ENCODE measurements at regions not wholly inside any gene's neighbourhood (a gene's known extent, or its start where the extent isn't known, plus 50 kb on each side); places are given as distances from the start of the nearest gene placed in this dataset.

DNA sequence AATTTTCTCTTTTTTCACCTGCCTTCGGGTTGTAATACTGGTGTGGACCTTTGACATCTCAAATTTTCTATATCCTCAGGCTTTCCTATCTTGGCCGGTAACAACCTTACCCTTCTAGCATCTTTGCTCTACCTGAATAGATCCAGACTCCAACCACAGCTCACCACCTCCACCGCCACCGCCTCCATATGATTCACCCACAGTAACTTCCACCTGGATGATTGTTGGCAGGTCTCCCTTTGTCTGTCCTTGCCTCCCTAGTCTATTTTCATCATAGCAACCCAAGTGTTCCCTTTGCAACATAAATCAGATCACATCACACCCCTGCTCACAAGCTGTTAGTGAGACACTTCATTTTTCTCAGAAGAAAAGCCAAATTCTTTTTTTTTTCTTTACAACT is 525.8 kb upstream of the POU3F2 start:
- no peak for DNase-seq (ENCODE audit: low read depth, low spot score)

DNA sequence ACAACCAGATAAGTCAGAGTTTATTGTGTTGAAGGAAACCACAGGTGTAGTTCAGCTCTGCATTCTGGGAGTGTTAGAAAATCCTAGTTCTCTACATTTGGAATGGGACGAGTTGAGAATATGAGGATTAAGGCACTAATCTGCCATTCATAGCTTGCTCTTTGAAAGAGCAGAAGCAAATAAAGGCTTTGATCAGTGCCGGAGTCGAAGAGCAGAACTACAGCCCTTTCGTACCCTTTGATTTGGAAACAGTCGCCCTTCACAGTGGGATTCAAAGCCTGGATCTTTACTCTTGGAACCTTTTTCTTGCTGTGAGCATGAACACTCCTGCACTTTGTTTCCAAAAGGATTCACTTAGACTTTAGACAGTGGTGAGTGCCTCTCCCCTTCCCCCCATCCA is 523.9 kb upstream of the POU3F2 start:
- DNase-seq (ENCODE audit: low read depth, low spot score) = no peak

DNA sequence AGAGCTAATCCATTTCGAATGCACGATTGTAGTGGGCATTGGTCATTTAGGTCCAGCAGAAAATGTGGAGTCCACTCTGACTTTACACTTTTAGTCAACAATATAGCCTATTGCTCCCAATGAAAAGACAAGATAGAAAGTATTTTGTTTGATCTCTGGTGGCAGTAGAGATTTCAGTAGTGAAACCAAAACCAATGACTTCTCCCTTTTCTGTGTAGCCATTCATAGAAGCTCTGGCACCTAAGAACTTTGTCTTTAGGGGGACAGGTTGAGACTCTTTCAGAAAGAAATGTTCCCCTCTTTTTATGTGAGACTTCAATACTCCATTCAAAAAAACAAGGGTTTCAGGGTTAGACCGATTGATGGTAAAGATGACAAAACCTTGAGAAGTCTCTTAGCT is 510.8 kb upstream of the POU3F2 start:
- DNase-seq (ENCODE audit: low read depth, low spot score) = no peak

DNA sequence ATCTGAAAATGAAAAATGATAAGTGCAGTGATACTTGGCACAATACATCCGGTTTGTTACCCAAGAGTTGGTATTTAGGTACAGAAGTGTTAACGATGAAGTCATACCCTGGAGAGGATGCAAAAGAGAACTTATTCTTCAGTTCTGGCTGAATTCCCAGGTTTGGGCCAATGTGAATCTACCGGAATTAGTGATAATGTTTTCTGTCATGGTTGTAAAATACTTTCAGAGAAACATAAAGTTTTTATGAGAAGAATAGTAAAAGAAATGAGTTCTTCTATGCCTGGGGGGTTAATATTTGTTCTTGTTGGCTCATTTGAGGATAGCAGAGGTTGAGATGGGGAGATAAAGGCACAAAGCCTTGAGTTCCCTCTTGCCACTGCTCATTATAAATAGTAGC is 509.9 kb upstream of the POU3F2 start:
- DNase-seq (ENCODE audit: low read depth, low spot score) = no peak

DNA sequence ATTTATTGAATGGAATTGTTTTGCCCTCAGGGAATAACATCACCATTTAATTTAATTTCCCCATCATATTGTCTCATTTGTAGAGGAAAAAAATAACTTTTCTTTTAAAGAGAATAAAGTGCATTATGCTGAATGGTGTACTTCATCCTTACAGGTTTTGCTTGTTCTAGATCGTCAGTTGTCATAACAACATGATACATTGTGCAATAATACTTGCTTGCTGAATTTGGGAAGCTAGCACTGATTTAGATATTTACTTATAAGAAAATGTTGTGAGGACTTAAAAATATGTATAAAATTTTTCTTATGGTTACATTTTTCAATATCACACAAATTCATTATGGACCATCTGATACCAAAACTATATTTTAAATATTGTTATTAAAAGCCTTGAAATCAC is 509.0 kb upstream of the POU3F2 start:
- no peak for DNase-seq (ENCODE audit: low read depth, low spot score)

DNA sequence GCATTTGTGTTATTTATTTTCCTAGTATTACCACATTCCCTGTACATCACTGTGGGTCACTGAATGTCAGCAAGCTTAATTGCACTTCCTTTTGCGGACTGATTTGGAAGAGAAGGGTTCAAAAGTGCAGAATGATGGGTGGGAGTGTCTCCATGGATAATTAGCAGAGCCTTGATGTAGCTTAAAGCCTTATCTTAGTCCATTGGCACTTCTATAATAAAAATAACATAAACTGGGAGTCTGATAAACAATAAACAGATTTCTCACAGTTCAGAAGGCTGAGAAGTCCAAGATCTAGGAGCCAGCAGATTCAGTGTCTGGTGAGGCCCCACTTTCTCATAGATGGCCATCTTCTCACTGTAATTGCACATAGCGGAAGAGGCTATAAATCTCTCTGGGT is 501.1 kb upstream of the POU3F2 start:
- no peak for DNase-seq (ENCODE audit: low read depth, low spot score)

DNA sequence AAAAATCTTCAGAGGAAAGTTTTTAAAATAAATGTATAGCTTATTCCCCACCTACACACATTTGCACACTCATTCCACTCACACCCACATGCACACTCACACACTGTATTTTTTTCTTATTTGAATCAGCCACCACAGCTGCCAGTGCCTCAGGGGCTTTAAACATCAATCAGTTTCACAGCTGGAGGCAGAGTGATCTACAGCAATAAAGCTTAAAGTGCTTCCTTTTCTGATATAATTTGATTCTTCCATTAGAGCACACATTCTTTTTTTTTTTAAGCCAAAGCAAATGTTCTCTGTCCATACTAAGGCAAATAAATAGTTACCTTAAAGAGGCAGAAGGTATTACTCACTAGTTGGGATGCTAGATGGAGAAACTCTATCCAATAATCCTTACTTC is 498.8 kb upstream of the POU3F2 start:
- DNase-seq (ENCODE audit: low read depth, low spot score) = peak; percentile 25

DNA sequence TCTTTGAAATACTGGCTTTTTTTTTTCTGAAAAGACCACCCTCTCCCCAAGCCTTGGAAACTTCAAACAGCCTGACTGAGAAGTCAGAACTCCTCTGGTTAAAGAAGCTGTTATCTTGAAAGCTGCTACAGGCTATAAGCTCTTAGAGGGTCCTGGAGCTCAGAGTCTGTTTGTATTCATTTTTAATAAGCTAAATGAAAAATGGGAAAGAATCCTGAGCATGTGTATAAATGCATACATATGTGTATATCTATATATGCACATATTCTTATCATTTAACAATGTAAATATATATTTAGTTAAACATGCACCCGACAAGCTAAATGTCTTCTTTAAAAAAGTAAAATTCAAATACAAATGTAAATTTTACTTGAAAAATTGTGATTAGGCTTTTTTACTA is 494.9 kb upstream of the POU3F2 start:
- no peak for DNase-seq (ENCODE audit: low read depth, low spot score)

DNA sequence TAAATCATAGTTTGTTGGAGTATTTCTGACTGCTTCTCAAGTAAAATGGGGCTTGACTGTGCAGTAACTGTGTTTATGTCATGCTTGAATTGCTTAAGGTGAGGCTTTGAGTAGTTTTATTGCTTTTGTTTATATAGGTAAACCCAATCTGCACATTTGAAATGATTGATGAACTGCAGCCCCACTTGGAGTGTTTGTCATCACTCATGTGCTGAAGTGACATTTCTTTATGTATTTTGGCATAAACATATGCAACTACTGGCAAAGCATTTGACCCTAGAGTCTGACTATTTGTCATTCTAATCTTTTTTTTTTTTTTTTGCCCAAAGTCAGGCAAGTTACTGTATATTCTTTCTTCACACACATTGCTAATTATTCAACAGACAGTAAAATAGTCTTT is 491.4 kb upstream of the POU3F2 start:
- no peak for DNase-seq (ENCODE audit: low read depth, low spot score)

DNA sequence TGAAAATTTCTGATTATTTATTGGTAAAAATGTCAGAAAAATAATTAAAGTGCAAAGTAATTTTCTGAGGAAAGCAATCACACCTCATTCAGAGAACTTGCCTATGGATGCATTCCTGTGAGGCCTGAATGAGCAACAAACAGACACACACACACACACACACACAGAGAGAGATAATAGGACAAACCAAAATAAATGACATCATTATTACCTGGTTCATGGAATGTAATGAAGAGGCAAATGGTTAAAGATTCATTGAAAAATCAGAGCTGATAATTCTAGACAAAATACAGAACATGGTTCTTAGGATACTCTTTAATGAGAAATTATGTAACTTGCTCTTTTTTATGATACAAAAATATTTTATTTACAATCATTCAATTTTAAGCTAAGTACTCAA is 490.6 kb upstream of the POU3F2 start:
- no peak for DNase-seq (ENCODE audit: low read depth, low spot score)

DNA sequence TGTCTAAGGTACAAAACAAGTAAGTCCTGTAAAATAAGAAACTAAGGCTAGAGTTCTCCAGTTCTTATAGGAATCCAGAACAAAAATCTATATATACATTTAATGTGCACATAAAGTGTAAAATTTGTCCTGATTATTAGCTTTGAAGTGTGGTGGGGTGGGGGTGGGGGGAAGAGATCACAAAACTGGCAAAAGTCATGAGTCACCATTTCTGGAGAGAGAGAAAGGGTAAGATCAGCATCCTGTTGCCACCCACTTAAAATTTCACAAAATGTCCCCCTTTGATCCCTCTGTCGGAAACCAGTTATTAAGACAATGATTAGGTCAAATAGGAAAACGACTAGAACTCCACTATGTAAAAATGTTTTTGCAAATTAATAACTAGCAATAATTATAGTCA is 482.0 kb upstream of the POU3F2 start:
- DNase-seq (ENCODE audit: low read depth, low spot score) = no peak

DNA sequence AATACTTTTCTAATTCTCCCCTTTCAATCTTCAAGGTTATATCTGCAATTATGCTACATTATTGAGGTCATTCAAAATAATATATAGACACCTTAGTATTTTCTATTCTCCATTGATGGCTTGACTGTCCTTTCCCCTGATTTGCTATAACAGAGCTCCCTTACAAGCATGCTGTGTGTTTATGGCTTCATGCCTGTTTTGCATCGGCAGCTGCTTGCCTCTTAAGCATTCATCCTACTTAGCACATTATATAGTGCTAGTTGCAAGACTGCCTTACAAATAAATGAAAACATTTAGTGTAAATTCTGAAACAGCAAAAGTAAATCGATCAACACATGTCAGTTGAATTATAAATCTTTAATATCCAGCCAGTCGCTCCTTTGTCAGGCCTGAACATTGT is 476.2 kb upstream of the POU3F2 start:
- DNase-seq (ENCODE audit: low read depth, low spot score) = no peak

DNA sequence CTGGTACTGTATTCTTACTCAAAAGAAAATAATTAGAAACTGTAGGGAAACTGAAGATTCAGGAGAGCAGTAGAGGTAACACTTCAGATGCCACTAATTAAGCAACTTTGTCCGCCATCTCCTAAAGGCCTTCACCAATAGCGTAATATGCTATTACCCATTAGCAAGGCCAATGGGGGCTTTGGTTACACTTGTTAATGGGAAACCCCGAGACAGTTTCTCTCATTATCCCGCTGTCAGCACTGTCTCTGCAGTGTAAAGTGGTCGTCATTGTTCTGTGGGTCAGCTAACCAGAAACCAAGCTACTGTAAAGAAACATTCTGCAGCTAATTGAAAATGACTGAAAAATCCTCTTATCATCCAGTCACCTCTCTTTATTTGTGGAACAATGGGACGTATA is 468.0 kb upstream of the POU3F2 start:
- no peak for DNase-seq (ENCODE audit: low read depth, low spot score)

DNA sequence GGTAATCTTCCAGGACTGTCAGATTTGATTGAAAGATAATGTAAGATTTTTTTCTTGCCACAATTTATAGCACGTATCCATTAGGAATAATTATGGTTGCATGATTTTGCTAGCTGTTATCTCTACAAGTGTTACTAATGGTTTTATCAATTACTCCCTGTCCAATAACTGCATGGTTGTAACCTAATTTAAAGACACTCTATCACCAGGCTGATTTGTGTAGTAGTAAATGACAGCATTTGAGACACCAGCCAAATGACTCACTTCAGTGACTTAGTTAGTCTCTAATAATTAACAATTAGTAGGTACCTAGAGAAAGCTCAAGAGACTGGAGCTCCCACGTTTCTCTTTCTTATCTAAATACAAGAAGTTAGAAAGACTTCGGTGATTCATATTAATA is 453.8 kb upstream of the POU3F2 start:
- no peak for DNase-seq (ENCODE audit: low read depth, low spot score)

DNA sequence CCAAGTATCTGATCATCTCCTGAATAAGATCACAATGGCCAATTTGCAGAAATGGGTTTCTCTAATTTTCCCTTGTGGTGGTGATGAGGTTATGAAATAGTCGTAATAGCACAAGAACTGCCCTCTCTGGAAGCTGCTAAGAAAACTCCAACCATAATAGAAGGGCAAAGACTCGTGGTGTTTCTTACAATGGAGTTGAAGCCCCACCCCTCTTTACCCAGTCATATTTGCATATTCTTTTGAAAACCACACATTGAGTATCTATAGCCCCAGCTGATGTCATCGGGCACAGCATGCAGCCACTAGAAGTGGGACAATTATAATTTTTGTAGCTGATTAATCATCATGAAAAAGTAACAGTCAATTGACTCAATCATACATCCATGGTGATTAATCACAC is 452.1 kb upstream of the POU3F2 start:
- no peak for DNase-seq (ENCODE audit: low read depth, low spot score)

DNA sequence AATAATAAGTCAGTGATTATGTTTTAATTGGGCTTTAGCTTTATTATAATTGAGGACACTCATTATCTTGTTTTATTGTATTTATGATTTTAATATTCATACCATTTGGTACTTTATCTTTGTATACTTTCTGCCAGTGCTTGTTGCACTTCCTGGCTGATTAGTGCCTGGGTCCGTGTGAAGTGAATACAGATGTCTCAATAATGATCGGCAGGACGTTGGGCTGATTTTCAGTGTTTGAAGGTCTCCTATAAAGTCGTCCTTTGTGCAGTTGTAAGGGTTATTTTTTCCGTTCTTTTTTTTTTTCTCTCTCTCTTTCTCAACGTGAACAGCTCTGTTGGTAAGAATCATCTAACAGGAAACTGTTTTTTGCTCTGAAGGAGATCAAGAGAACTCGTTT is 450.0 kb upstream of the POU3F2 start:
- no peak for DNase-seq (ENCODE audit: low read depth, low spot score)

DNA sequence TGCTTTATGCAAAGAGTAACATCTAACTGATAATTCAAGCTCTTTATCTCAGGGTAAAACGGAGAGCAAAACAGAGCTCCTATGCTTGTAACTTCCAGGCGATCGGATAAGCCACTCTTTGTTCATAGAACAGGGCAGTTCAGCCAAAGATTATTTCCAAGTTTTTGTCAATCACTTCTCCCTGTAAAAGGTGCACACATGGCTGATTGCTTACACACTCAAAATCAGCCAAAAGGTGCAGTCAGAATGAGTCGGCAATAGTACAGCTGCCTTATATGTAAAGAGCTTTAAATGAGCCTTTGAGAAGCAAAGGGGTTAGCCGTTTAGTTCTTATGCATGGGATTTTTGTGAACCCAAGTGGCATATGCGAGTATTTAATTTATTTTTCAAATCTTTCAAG is 449.6 kb upstream of the POU3F2 start:
- DNase-seq (ENCODE audit: low read depth, low spot score) = no peak

DNA sequence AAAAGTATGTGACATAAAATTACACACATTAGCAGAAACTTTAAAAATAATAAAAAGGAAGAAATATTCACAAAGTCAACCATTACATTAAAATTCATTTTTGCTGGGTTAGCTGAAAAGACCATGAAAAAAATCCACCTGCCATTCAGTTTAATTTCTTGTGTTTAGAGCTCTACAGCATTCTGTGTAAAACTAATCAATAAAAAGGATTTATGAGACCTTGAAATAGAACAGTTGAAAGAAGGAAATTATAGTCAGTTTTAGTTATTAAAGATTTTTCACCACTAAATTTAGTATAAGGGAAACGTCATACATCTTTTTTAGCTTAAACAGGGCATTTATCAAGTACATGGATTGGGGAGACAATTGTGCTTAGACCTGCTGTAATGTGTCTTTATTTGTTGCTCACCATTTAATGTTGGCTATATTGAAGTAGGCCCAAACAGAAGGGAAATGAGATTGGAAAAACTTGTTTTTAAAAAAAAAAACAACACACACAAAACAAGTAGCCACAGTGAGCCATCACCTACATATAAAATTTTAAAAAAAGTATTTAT is 438.7 kb upstream of the POU3F2 start:
- no peak for DNase-seq (ENCODE audit: low read depth, low spot score)

DNA sequence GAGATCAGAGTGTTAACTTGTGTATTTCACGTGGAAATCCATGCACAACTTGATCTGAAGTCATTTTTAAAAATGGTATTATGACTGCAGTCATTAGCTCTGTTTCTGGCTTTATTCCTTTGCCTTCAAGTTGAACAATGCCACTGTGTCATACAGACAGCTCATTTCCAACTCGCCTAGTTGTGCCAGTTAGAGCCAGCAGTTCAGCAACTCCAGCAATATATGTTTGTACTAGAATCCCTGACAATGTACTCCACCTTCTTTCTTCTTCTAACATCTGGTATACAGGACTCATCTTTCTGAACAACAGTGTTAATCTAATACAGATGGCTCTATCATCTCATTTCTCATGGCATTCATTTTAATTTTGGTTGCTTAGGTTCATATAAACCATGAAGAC is 418.3 kb upstream of the POU3F2 start:
- DNase-seq (ENCODE audit: low read depth, low spot score) = no peak

DNA sequence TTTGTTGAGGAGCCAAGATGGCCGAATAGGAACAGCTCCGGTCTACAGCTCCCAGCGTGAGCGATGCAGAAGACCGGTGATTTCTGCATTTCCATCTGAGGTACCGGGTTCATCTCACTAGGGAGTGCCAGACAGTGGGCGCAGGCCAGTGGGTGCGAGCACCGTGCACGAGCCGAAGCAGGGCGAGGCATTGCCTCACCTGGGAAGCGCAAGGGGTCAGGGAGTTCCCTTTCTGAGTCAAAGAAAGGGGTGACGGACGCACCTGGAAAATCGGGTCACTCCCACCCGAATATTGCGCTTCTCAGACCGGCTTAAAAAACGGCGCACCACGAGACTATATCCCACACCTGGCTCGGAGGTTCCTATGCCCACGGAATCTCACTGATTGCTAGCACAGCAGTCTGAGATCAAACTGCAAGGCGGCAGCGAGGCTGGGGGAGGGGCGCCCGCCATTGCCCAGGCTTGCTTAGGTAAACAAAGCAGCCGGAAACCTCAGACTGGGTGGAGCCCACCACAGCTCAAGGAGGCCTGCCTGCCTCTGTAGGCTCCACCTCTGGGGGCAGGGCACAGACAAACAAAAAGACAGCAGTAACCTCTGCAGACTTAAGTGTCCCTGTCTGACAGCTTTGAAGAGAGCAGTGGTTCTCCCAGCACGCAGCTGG is 417.7 kb upstream of the POU3F2 start:
- peak; percentile 76 for DNase-seq (ENCODE audit: low read depth, low spot score)

DNA sequence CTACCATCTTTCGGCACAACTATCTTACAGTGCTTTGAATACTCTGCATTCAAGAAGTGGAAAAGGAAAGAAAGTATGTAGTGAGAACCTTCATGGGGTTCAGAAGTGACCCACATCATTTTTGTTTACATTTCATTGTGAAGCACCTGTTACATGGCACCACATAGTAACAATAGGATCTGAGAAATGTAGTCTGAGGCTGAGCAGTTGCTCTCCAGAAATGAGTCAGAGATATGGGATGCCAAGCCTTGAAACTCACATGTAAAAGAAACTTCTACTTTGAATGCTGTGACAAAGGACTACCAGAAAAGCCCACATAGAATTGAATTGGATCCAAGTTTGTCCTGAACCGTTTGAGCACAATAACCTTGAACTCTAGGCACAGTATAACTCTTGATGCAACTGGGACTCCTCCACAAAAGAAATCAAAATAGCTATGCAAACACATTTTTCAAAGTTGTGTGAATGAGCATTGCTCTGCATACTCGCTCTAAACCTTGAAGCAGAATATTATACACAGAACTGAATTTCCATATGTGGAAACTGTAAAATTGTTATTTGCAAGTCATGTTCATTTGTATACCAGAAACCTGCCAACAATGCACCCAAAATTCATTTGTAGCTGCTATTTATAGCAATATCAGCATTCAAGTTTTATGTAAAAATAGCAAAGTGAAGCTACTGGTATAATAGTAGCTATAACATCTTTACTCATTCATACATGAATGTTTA is 400.9 kb upstream of the POU3F2 start:
- no peak for DNase-seq (ENCODE audit: low read depth, low spot score)

DNA sequence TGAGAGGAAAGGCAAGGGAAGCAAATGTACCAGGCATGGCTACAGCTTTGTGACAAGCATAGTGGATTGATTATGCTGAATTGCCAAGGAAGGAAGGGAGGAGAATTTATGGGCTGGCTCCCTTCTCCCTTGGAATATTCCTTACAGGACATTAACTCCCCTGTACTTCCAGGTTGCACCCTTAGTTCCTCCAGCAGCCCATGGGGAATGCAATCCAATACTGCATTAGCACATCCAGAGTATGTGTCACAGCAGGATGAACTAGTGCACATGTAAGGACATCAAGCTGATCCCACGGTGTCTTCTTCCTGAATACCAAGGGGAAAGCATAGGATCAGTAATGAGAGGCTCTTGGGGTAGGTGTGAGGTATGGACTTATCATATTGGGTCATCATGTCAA is 390.7 kb upstream of the POU3F2 start:
- DNase-seq (ENCODE audit: low read depth, low spot score) = no peak

DNA sequence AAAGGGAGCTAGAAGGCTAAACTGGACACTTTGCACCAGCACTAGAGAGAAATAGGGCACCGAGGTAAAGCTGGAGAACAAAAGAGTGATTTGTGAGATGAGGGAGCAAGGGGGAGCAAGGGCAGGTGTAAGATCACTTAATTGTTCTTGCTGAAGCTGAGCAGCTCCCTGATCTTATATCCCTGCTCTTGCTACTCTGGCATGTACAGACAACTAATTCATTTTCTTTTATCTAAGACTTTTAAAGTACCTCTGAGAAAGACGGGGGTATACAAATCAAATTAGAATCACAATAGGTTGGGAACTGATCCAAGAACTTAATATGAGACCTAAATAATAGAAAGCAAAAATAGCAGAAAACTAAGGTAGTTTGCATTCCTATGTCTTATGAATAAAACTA is 381.7 kb upstream of the POU3F2 start:
- no peak for DNase-seq (ENCODE audit: low read depth, low spot score)
